ENCODE measurements at regions not wholly inside any gene's neighbourhood (a gene's known extent, or its start where the extent isn't known, plus 50 kb on each side); places are given as distances from the start of the nearest gene placed in this dataset.

GRCh38 chr22:49267996-49268395 lies 559.7 kb downstream of the BRD1 start:
- TF ChIP-seq CTCF (IDR thresholded peaks at IDR 0.05 in 8 of 11, conservative IDR thresholded peaks at IDR 0.05 in 3 of 11) = no peak
- no peak for TF ChIP-seq POLR2A (IDR thresholded peaks at IDR 0.05)

Measured in spleen (tissue), 7 donors.